ENCODE measurements at regions not wholly inside any gene's neighbourhood (a gene's known extent, or its start where the extent isn't known, plus 50 kb on each side); places are given as distances from the start of the nearest gene placed in this dataset.

GRCh38 chr12:46921764-46922133 is 96.0 kb upstream of the SLC38A4 start:
- H3K4me3 ChIP-seq (ENCODE audit: low read depth, low read length) = no peak overlapping the region
- no peak for TF ChIP-seq CTCF (IDR thresholded peaks at IDR 0.05; ENCODE audit: low read depth, low read length, missing control alignments)
- in situ Hi-C loops (cut with HindIII; ENCODE audit: low sequenced_read_pairs) = no loop called here
- no peak for DNase-seq (ENCODE audit: low read depth)

DNA sequence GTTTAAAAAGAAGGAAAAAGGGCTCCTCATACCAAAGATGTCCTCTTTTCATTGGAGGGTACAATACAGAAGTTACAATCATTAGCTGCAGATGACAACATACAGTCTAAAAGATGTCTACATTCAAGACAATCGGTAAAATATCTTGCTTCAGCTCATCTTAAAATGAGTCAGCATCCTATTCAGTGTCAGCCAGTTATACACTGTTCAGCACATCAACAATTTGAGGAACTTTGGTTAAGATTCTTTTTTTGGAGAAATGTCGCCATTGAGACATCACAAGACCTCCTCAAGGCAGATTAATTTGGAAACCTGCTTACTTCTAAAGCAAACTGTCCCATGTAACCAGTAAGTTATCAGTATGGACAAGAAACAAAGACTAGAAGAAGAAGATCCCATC is 100.7 kb upstream of the SLC38A4 start:
- DNase-seq (ENCODE audit: low read depth) = no peak
- no peak for TF ChIP-seq CTCF (IDR thresholded peaks at IDR 0.05; ENCODE audit: low read depth, low read length, missing control alignments)
- H3K4me3 ChIP-seq (ENCODE audit: low read depth, low read length) = no peak overlapping the region
- in situ Hi-C loops (cut with HindIII; ENCODE audit: low sequenced_read_pairs) = no loop called here

DNA sequence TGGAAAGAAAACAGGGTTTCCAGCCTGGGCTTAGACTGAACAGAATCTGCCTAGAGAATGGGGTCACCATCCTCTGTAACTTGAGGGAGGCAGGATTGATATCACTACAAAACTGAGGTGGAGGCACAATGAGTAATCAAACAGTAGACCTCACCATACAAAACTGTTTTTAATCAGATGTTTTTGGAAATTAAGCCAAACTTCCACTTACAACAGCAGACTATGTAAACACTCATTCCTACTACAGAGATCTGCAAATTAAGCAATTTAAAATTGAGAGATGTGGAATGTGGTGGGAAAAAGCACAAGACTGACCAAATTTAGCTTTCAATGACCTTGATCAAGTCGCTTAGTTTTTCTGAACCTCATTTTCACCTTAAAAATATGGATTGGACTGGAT is 104.3 kb upstream of the SLC38A4 start:
- H3K4me3 ChIP-seq (ENCODE audit: low read depth, low read length) = no peak overlapping the region
- no peak for DNase-seq (ENCODE audit: low read depth)
- in situ Hi-C loops (cut with HindIII; ENCODE audit: low sequenced_read_pairs) = no loop called here
- TF ChIP-seq CTCF (IDR thresholded peaks at IDR 0.05; ENCODE audit: low read depth, low read length, missing control alignments) = no peak

- in situ Hi-C loops (cut with HindIII; ENCODE audit: low sequenced_read_pairs) = no loop called here
- DNase-seq (ENCODE audit: low read depth) = peak; percentile 49
- no peak overlapping the region for H3K4me3 ChIP-seq (ENCODE audit: low read depth, low read length)
- peak; percentile 65 for TF ChIP-seq CTCF (IDR thresholded peaks at IDR 0.05; ENCODE audit: low read depth, low read length, missing control alignments)
These were observed 108.2 kb upstream of the SLC38A4 start for GRCh38 chr12:46933947-46934346.

DNA sequence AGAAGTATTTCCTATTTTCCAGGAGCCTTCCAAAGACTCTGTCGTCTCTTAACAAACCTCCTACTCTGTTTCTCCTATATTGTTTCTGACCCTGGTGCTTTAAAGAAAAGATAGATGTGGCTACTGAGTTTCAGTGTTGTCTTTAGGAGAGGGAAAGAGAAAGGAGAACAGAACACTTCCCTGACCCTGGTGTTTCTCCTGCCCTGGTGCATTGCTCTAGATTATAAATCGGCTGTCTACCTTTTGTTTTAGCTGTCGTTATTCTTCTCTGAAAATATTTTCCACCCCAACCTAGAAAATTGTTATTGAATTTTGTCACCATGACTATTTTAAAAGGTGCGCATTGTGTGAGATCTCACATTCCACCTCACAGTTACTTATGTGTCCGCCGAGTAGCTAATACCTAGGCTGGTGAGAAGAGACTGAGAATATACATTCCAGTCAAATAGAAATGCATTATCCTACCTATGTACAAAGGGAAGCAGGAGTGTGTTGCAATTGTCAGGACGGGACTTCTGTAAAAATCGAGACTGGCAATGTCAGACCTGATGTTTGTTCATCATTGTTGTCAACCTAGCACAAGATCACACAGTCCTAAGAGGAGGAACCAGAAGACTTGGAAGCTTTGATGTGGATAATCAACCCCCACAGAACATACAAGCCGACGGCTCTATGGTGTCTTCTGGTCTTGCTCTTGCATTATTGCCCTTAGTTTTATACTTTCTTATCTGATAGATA is 108.7 kb upstream of the SLC38A4 start:
- DNase-seq (ENCODE audit: low read depth) = no peak
- TF ChIP-seq CTCF (IDR thresholded peaks at IDR 0.05; ENCODE audit: low read depth, low read length, missing control alignments) = no peak
- no peak overlapping the region for H3K4me3 ChIP-seq (ENCODE audit: low read depth, low read length)
- in situ Hi-C loops (cut with HindIII; ENCODE audit: low sequenced_read_pairs) = no loop called here

GRCh38 chr12:46935271-46935847 is 109.6 kb upstream of the SLC38A4 start:
- no peak for DNase-seq (ENCODE audit: low read depth)
- no peak for TF ChIP-seq CTCF (IDR thresholded peaks at IDR 0.05; ENCODE audit: low read depth, low read length, missing control alignments)
- in situ Hi-C loops (cut with HindIII; ENCODE audit: low sequenced_read_pairs) = no loop called here
- H3K4me3 ChIP-seq (ENCODE audit: low read depth, low read length) = no peak overlapping the region
